Effector memory CD4-positive, alpha-beta T cell (primary cell): ENCODE measurements at regions not wholly inside any gene's neighbourhood (a gene's known extent, or its start where the extent isn't known, plus 50 kb on each side); places are given as distances from the start of the nearest gene placed in this dataset.

Source experiments
- DNase-seq, 3 donors: peaks; one replicate each; pipeline ENCODE4 v3.0.0-alpha.2; 2020
- H3K27ac ChIP-seq: 2 replicates; pipeline ENCODE4 v1.7.0; 2013; ENCODE audit warnings: mild to moderate bottlenecking, low read length, moderate library complexity; ENCODE audit not compliant: insufficient read depth, poor library complexity, severe bottlenecking
- H3K27me3 ChIP-seq: replicated peaks from 2 replicates; pipeline ENCODE4 v1.7.0; 2013; ENCODE audit warnings: mild to moderate bottlenecking, low read length; ENCODE audit not compliant: insufficient read depth, control insufficient read depth, poor library complexity, severe bottlenecking
- H3K36me3 ChIP-seq: 2 replicates; pipeline ENCODE4 v1.7.0; 2013; ENCODE audit warnings: mild to moderate bottlenecking, low read length, moderate library complexity; ENCODE audit not compliant: control insufficient read depth, insufficient read depth
- H3K4me1 ChIP-seq: 2 replicates; pipeline ENCODE4 v1.7.0; 2013; ENCODE audit warnings: low read length, mild to moderate bottlenecking; ENCODE audit not compliant: control insufficient read depth, insufficient read depth, poor library complexity, severe bottlenecking
- H3K4me3 ChIP-seq: 2 replicates; pipeline ENCODE4 v1.7.0; 2013; ENCODE audit warnings: low read length, low read depth, mild to moderate bottlenecking; ENCODE audit not compliant: insufficient read depth, poor library complexity, severe bottlenecking
- H3K9me3 ChIP-seq: 2 replicates; pipeline ENCODE4 v1.7.0; 2013; ENCODE audit warnings: mild to moderate bottlenecking, low read length, moderate library complexity; ENCODE audit not compliant: control insufficient read depth

- Histone ChIP-seq H3K4me3 (no peak overlapping the region), H3K9me3 (no peaks in the 10 kb centered on the region)
- no peak for DNase-seq
These were observed 124.2 kb downstream of the TMEM132E start for GRCh38 chr17:34703533-34703932.

GRCh38 chr17:34699181-34699580 is 119.8 kb downstream of the TMEM132E start:
- no peak overlapping the region for H3K4me3 ChIP-seq
- no peaks in the 10 kb centered on the region for H3K36me3 ChIP-seq
- H3K27ac ChIP-seq = no peak overlapping the region
- no peaks in the 10 kb centered on the region for H3K4me1 ChIP-seq
- no peak for DNase-seq
- H3K9me3 ChIP-seq = no peaks in the 10 kb centered on the region
- peaks cover 6% of the 10 kb centered on the region for H3K27me3 ChIP-seq

More at GRCh38 chr17:34703533-34703932, 124.2 kb downstream of the TMEM132E start:
- H3K27ac ChIP-seq = no peak overlapping the region
- no peaks in the 10 kb centered on the region for H3K27me3 ChIP-seq
- H3K36me3 ChIP-seq = no peaks in the 10 kb centered on the region
- no peaks in the 10 kb centered on the region for H3K4me1 ChIP-seq

- H3K27me3 ChIP-seq = peaks cover 6% of the 10 kb centered on the region
- H3K36me3 ChIP-seq = no peaks in the 10 kb centered on the region
- no peak overlapping the region for H3K27ac ChIP-seq
These were observed 113.5 kb downstream of the TMEM132E start for GRCh38 chr17:34692920-34693319.

More at GRCh38 chr17:34692920-34693319, 113.5 kb downstream of the TMEM132E start:
- Histone ChIP-seq H3K4me3 (no peak overlapping the region), H3K4me1 (no peaks in the 10 kb centered on the region), H3K9me3 (no peaks in the 10 kb centered on the region)
- no peak for DNase-seq
